NB4 (cell line): ENCODE measurements at regions not wholly inside any gene's neighbourhood (a gene's known extent, or its start where the extent isn't known, plus 50 kb on each side); places are given as distances from the start of the nearest gene placed in this dataset.

Experiments
- TF ChIP-seq, protein P1 (sequence below): IDR thresholded peaks from one replicate; pipeline ENCODE4 v1.5.1; 2012; ENCODE audit warnings: low read depth, low read length
- TF ChIP-seq, protein P2 (sequence below): IDR thresholded peaks from 2 replicates; pipeline ENCODE4 v1.6.1; 2011; ENCODE audit warnings: low read depth, low read length

DNA sequence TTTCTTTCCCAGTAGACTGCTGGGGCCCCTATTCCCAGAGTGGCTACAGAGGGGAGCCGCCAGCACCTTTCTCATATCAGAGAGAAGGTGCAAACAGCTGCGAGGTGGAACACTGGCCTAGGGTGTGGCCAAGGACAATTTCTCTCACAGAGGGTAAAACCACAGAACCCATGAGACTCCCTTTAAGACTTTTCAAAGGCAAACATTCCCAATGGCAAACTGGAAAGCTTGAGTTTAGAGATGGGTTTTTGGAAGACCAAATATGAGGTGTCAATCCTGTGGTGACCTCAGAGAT, 335.1 kb upstream of the PIK3R1 start:
- TF ChIP-seq, protein P1, sequence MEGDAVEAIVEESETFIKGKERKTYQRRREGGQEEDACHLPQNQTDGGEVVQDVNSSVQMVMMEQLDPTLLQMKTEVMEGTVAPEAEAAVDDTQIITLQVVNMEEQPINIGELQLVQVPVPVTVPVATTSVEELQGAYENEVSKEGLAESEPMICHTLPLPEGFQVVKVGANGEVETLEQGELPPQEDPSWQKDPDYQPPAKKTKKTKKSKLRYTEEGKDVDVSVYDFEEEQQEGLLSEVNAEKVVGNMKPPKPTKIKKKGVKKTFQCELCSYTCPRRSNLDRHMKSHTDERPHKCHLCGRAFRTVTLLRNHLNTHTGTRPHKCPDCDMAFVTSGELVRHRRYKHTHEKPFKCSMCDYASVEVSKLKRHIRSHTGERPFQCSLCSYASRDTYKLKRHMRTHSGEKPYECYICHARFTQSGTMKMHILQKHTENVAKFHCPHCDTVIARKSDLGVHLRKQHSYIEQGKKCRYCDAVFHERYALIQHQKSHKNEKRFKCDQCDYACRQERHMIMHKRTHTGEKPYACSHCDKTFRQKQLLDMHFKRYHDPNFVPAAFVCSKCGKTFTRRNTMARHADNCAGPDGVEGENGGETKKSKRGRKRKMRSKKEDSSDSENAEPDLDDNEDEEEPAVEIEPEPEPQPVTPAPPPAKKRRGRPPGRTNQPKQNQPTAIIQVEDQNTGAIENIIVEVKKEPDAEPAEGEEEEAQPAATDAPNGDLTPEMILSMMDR = no peak
- TF ChIP-seq, protein P2, sequence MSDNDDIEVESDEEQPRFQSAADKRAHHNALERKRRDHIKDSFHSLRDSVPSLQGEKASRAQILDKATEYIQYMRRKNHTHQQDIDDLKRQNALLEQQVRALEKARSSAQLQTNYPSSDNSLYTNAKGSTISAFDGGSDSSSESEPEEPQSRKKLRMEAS = no peak
